GM12874 (cell line): ENCODE measurements at regions not wholly inside any gene's neighbourhood (a gene's known extent, or its start where the extent isn't known, plus 50 kb on each side); places are given as distances from the start of the nearest gene placed in this dataset.

ENCODE experiments used
- TF ChIP-seq, protein P1 (sequence below): IDR thresholded peaks from 2 replicates; pipeline ENCODE4 v1.5.1; 2011; ENCODE audit warnings: low read depth, mild to moderate bottlenecking, control low read depth, low read length, moderate library complexity; ENCODE audit not compliant: insufficient read depth

DNA sequence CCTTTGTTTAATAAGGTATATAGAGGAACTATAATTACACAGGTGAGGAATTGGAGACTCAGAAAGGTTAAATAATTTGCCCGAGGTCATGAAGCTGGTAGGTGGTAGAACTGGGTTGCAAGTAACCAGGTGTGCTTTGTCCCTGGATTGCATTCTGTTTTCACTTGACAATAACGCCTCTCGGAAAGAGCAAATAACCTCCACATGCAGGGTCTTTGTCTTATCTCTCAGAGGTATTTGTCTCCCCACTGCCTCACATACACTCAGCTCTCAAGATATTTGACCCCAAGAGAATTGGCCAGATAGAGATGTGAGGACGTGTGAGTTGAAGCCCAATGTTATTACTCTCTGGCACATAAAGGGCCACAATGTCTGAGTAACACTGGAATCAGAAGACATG, 320.9 kb upstream of the ONECUT1 start:
- TF ChIP-seq, protein P1, sequence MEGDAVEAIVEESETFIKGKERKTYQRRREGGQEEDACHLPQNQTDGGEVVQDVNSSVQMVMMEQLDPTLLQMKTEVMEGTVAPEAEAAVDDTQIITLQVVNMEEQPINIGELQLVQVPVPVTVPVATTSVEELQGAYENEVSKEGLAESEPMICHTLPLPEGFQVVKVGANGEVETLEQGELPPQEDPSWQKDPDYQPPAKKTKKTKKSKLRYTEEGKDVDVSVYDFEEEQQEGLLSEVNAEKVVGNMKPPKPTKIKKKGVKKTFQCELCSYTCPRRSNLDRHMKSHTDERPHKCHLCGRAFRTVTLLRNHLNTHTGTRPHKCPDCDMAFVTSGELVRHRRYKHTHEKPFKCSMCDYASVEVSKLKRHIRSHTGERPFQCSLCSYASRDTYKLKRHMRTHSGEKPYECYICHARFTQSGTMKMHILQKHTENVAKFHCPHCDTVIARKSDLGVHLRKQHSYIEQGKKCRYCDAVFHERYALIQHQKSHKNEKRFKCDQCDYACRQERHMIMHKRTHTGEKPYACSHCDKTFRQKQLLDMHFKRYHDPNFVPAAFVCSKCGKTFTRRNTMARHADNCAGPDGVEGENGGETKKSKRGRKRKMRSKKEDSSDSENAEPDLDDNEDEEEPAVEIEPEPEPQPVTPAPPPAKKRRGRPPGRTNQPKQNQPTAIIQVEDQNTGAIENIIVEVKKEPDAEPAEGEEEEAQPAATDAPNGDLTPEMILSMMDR, result no peak

DNA sequence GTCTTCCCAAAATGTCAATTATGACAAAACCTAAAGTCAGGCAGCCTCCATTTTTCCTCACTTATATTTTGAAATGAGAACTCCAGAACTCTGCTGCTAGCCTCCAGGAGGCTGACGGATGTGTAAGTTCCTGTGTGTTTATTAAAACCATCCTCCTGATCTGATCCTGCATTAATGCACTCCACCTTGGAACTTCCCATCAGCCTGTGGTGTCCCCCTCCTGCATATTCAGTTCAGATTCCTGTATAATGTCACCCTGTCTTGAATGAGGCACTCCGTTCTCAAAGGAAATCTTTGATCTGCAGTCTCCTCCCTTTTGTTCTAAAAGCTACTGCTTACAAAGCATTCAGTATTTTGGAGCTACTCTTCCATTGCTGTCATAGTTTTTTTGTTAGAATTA, 318.2 kb upstream of the ONECUT1 start:
- TF ChIP-seq, protein P1, result no peak

DNA sequence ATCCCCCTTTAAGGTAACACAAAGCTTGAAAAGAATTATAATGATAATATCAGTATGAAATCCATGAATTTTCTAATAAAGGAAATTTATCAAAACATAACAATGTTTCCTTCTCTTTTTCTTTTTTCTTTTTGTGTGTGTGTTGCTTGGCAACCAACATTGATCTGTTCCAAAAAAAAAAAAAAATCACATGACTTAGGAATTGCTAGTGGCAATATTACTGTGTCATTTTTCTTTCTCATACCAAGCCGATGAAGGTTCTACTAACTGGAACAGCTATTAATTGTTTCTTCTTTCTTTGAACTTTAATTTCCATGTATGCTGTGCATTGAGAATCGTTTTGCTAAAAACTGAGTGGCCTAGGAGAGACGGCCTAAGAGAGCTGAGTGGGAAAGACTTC, 317.7 kb upstream of the ONECUT1 start:
- TF ChIP-seq, protein P1, result no peak

- TF ChIP-seq, protein P1, result no peak
These were observed 316.6 kb upstream of the ONECUT1 start for GRCh38 chr15:53106505-53107286.

GRCh38 chr15:53102483-53102882, 312.3 kb upstream of the ONECUT1 start:
- TF ChIP-seq, protein P1, result no peak

DNA sequence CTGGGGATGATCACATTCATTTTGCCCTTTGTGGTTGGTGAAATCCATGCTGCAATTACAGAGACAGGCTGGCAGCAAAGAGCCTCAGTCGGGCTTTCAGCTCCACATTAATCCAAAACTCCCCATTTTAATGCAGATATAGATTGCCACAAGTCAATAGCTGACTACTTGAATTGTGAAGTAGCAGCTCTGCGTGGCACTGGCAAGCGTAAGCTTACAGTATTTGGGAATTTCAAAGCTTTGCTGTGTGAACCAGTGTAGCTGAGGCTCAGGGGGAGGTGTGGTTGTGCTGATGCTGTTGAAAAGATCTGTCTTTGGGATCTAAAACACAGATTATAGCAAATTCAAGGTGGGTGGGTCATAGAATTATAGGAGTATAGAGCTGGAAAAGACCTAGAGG, 290.3 kb upstream of the ONECUT1 start:
- TF ChIP-seq, protein P1, result no peak

DNA sequence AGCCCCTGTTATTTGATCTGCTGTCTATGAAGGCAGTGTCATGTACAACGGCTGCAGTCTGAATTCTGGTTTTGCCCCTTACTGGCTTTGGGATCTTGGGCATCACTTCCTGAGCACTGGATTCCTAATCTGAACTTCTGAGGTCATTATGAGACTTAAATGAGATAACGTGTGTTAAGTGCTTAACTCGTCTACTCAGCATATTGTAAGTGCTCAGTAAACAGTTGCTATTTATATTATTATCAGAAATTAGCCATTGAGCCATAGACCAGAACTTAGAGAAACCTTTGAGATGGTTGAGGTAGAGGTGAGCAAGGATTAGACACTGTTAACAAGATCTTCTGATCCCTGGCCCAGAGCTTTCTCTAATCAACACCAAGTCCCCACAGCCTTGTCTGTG, 284.1 kb upstream of the ONECUT1 start:
- TF ChIP-seq, protein P1, result no peak
